Hepatic stellate cell (primary cell): ENCODE measurements at regions not wholly inside any gene's neighbourhood (a gene's known extent, or its start where the extent isn't known, plus 50 kb on each side); places are given as distances from the start of the nearest gene placed in this dataset.
"Not testable (repeated sequence)": the region's sequence is repeated elsewhere in the genome, so short reads cannot be mapped to it uniquely, and the experiment has no call there.

Experiments
- DNase-seq: peaks from one replicate; pipeline ENCODE4 v3.0.0; 2011; ENCODE audit warnings: low spot score

DNA sequence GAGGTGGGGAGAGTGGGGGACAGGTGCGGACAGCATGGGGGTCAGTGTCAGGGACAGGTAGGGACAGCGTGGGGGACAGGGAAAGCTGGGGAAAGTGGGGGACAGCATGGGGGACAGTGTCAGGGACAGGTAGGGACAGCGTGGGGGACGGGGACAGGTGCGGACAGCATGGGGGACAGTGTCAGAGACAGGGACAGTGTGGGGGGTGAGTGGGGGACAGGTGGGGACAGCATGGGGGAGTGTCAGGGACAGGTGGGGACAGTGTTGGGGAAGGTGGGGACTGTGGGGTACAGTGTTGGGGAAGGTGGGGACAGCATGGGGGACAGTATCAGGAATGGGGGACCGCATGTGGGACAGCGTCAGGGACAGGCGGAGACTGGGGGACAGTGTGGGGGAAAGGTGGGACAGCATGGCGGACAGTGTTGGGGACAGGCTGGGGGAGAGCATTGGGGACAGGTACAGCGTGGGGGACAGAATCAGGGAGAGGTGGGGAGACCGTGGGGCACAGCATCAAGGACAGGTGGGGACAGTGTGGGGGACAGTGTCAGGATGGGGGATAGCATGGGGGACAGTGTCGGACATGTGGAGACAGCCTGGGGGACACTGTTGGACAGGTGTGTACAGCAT is 96.1 kb downstream of the TMEM121 start:
- DNase-seq: no peak

DNA sequence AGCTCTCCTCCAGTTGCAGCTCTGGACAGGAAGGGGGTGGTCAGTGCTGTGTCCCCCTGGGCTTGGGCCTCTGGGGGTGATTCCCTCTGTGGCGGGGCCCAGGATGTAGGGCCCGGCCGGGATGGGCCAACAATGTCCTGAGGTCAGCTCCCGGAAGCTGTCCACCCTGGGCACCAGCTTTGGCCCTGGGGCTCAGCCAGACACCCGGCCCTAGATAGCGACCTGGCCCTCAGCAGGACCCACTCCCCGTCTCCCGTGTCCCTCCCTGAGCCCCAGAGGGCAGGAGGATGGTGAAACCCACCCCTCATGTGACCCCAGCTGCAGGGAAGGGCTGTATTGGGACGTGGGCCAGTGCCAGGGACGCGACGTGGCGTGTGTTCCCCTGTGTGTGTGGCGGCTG is 96.8 kb downstream of the TMEM121 start:
- DNase-seq: not testable (repeated sequence)

DNA sequence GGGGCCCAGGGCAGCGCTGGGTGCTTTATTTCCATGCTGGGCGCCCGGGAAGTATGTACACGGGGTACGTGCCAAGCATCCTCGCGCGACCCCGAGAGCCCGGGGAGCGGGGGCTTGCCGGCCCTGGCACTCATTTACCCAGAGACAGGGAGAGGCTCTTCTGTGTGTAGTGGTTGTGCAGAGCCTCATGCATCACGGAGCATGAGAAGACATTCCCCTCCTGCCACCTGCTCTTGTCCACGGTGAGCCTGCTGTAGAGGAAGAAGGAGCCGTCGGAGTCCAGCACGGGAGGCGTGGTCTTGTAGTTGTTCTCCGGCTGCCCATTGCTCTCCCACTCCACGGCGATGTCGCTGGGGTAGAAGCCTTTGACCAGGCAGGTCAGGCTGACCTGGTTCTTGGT is 98.0 kb downstream of the TMEM121 start:
- DNase-seq: not testable (repeated sequence)

DNA sequence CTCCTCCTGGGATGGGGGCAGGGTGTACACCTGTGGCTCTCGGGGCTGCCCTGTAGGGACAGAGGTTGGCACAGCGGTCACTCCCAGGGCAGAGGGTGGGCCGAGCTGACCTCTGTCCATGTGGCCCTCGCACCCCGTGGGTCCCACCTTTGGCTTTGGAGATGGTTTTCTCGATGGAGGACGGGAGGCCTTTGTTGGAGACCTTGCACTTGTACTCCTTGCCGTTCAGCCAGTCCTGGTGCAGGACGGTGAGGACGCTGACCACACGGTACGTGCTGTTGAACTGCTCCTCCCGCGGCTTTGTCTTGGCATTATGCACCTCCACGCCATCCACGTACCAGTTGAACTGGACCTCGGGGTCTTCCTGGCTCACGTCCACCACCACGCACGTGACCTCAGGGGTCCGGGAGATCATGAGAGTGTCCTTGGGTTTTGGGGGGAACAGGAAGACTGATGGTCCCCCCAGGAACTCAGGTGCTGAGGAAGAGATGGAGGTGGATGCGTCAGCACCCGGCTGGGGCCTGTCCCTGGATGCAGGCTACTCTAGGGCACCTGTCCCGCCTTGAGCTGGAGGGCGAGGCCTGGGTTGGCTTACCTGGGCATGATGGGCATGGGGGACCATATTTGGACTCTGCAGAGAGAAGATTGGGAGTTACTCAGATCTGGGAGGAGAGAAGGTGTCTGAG is 98.5 kb downstream of the TMEM121 start:
- DNase-seq: not testable (repeated sequence)

DNA sequence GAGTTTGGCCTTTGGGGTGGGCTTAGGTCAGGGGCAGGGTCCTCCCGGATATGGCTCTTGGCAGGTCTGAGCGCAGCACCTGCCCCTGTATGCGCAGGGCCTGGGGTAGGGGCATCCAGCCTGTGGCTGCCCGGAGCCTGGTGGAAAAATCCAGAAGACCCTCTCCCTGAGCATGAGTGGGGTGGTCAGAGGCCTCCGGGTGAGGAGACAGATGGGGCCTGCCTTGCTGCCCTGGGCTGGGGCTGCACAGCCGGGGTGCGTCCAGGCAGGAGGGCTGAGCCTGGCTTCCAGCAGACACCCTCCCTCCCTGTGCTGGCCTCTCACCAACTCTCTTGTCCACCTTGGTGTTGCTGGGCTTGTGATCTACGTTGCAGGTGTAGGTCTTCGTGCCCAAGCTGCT is 99.1 kb downstream of the TMEM121 start:
- not testable (repeated sequence) for DNase-seq

DNA sequence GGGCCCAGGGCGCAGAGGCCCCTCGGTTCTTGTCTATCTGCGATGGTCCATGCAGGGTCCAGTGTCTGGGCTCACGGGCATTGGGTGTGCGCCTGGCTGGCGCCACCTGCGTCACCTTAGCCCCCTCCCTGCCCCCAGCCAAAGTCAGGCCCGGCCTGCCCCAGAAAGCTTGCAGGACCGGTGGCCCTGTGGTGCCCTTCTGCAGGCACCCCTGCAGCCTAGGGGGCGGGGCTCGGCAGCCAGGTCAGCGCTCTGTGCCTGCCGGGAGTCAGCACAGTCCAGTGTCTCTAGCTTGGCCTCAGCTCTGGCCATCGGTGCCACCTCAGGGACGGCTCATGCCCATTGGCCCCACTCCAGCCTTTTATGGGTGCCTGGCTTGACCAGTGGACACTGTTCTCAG is 99.7 kb downstream of the TMEM121 start:
- not testable (repeated sequence) for DNase-seq

DNA sequence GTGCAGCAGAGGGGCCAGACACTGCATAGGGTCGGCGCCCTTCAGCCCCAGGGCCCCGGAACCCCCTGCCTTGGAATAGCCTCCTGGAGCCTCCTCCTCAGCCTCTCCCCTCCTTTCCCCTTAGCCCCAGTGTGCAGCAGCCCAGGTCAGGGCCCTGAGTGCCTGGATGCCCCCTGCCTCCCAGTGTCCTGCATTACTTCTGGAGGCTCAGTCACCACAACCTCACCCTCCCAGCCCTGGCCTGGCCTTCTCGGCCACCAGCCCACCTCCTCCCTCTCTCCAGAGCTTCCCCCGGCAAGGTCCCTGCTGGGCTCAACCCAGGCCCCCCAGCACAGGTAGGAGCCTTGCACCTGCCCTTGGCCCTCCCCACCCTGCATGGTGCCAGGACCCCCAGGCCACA is 100.3 kb downstream of the TMEM121 start:
- DNase-seq: not testable (repeated sequence)

DNA sequence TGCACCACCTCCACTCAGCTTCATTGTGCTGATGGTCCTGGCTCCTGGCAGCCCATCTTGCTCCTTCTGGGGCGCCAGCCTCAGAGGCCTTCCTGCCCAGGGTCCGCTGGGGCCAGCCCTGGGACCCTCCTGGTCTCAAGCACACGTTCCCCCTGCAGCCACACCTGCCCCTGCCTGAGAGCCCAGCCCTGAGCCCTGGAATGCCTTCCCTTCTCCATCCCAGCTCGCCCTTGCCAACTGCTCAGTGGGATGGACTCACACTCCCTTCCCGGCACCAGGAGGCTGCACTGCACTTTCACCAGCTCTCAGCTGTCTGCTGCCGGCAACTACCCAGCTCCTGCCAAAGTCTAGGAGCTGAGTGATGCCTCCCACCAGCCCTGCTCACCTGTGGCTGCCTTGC is 100.9 kb downstream of the TMEM121 start:
- DNase-seq: not testable (repeated sequence)

DNA sequence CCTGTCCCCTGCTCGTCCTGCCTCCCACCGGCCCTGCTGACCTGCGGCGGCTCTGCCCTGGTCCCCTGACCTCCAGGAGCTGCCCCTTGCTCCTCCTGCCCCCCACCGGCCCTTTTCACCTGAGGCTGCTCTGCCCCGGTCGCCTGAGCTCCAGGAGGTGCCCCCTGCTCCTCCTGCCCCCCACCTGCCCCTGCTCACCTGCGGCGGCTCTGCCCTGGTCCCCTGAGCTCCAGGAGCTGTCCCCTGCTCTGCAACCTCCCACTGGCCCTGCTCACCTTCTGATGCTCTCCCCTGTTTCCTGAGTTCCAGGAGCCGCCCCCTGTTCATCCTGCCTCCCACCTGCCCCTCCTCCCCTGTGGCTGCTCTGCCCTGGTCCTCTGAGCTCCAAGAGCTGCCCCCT is 101.3 kb downstream of the TMEM121 start:
- no peak for DNase-seq

DNA sequence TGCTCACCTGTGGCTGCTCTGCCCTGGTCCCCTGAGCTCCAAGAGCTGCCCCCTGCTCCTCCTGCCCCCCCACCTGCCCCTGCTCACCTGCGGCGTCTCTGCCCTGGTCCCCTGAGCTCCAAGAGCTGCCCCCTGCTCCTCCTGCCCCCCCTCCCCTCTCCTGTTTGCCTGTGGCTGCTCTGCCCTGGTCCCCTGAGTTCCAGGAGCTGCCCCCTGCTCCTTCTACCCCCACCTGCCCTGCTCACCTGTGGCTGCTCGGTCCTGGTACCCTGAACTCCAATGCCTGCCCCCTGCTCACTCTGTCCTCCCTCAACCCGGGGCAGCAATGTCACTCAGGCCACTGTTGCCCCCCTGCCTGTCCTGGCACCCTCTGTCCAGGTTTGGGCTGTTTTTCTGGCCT is 101.7 kb downstream of the TMEM121 start:
- not testable (repeated sequence) for DNase-seq

DNA sequence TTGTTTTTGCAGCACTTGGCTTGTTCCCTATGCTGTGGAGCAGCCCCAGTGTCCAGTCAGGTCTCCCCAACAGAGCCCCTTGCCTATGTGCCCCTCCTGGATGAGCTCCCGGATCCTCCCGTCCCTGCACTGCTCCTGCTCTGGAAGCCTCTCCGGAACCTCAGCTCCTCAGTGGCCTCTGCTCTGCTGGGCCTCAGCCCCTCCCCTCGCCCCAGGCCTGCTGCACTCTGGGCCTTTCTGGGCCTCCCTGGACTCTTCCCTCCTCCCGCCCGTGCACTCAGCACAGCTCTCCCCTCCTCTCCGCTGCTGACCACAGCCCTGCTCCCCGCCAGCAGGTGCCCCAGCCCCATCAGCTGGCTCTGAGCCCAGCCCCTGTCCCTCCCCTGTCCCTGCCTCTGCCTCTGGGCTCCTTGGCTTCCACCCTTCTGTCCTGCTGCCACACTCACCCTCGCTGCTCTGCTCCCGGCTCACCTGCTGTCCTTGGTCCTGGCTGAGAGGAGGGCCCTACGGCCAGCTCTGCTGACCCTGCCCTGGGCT is 102.2 kb downstream of the TMEM121 start:
- DNase-seq: not testable (repeated sequence)

DNA sequence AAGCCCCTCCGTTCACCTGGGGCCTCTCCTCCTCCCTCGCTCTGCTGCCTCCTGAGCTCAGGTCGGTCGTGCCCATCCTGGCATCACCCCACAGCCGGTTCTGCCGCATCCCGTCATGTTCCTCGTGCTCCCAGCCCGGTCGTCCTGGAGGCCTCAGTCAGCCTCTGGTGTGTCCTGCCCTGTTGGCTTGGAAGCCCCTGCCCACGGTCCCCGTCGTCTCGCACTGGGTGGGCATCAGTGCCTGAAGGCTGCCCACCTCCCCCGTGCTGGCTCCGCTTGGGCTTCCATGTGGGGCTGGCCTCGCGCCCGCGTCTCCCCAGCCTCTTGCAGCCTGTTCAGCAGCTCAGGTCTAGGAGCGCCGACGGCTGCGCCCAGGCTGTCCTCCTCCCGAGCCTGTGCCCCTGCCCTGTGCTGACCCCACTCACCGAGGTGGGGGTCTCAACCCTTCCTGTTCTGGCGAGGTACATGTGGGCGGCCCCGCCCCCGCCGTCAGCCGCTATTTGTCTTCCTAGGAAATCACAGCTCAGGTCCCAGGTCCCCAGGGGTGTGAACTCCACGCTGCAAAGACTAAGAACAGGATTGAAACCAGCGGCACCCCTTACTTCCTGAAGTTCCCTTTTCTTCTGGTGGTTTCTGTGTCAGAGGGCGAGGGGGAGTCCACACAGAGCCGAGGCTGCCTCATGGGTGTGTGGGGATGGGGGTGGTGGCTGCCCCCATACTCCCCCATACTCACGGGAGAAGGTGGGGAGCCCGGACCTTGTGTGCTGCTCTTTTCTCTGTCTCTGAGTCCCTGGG is 102.9 kb downstream of the TMEM121 start:
- DNase-seq: not testable (repeated sequence)

DNA sequence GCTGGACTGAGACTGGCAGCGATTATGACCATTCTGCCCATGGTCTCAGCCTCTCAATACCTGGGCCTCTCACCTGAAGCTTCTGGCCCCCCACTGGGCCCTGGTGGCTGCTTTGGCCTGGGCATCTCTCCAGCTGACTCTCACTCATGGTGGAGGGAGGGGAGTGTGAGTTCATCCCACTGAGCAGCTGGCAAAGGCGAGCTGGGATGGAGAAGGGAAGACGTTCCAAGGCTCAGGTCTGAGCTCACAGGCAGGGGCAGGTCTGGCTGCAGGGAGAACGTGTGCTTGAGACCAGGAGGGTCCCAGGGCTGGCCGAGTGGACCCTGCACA is 103.5 kb downstream of the TMEM121 start:
- no peak for DNase-seq

DNA sequence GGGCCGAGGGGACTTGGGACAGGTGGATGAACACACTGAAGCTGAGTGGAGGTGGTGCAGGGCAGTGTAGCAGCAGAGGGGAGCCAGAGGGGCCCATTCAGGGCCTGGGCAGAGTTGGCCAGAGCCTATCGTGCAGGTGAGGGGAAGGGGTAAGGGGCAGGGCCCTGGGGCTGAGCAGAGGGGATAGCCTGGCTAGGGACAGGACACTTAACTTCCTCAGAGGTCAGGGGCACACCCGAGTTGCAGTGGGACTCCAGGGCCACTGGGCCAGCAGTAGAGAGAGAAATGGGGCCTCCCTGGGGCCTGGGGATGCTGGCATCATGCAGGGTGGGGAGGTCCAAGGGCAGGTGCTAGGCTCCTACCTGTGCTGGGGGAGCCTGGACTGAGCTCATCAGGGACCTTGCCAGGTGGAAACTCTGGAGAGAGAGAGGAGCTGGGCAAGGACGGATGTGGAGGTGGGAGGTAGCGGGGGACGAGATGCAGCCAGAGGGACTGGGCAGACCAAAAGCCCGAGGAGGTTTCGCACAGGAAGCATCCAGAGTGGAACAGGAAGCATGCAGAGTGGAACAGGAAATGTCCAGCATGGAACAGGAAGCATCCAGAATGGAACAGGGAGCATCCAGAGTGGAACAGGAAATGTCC is 104.0 kb downstream of the TMEM121 start:
- not testable (repeated sequence) for DNase-seq

DNA sequence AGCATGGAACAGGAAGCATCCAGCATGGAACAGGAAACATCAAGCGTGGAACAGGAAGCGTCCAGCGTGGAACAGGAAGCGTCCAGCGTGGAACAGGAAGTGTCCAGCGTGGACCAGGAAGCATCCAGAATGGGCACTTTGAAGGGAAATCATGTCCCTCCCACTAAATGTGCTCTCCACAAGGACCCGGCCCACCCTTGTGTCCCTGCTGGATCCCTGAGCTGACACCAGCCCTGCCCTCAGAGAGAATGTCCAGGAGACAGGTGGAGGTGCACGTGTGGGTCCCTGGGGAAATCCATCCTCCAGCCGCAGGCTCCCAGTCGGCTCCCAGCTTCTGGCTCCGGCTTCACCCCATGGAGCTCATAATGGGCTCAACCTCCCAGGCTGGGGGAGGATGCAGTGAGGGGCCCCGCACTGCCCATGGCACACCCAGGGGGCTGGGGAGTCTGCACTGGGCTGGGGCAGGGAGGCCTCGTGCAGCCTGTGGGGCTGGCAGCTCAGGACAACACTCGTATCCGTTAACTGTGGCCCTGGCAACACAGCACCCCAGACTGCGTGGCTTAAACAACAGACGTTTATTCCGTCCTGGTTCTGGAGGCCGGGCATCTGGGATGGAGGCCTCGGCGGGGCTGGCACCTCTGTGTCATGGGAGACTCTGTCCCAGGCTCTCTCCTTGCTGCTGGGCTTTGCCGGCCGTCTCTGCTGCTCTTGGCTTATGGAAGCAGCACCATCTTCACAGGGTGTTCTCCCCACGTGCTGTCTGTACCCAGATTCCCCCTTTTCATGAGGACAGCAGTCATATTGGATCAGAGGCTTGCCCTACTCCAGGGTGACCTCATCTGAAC is 104.8 kb downstream of the TMEM121 start:
- DNase-seq: not testable (repeated sequence)

DNA sequence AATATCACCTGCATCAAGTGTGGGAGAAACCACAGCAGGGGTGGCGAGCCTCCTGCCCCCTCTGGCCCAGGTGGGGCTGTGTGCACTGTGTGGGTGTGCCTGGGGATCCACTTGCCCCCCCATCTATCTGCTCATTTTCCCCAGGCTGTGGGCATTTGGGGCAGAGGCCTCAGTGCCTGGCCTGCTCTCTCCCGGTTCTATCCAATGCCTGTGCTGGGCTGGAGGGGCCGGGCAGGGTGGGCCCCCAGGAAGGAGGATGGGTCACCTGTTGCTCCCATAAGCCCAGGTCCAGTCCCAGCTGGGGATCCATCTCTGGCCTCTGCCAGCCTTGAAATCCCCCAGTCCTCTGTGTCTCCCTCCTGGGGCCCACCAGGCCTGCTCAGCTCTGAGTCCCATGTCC is 105.6 kb downstream of the TMEM121 start:
- no peak for DNase-seq

DNA sequence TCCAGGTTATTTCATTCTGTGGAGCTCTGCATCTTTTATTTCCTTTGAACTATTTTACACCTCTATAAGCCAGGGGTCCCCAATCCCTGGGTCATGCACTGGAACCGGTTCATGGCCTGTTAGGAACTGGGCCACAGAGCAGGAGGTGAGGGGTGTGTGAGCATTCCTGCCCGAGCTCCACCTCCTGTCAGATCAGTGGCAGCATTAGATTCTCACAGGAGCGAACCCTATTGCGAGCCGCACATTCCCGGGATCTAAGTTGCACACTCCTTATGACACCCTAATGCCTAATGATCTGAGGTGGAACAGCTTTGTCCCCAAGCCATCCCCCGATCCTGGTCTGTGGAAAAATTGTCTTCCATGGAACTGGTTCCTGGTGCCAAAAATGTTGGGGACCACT is 107.2 kb downstream of the TMEM121 start:
- not testable (repeated sequence) for DNase-seq

DNA sequence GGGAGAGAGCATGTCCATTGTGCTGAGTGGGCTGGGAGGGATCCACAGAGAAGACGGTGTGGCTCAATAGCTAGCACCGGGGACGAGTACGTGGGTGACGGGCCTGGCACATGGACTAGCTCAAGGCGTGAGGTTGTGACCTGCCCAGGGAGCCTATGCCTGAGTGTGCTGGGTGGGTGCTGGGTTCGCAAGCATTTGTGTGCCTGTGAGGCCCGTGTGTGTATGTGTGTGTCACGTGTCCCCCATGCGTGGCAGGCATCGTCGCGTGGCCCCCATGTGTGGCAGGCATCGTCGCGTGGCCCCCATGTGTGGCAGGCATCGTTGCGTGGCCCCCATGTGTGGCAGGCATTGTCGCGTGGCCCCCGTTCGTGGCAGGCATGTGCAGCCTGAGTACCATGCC is 109.2 kb downstream of the TMEM121 start:
- no peak for DNase-seq

DNA sequence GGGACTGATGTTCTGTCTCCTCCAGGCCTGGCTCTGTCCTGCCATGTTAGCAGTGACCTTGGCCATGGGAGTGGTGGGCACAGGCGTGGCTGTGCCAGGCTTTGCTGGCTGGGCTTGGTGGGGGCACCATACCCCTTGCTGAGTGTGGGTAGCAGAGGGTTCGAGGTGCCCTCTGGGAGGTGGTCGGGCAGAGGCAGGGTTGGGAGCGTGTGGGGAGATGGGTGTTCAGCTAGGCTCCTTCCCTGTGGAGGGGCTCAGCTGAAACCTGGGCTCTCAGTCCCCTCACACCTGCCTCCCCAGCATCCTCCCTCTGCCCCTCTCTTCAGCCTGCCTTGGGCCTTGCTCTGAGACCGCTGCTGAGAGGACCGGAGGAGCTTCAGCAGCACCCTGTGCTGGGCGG is 109.6 kb downstream of the TMEM121 start:
- not testable (repeated sequence) for DNase-seq

DNA sequence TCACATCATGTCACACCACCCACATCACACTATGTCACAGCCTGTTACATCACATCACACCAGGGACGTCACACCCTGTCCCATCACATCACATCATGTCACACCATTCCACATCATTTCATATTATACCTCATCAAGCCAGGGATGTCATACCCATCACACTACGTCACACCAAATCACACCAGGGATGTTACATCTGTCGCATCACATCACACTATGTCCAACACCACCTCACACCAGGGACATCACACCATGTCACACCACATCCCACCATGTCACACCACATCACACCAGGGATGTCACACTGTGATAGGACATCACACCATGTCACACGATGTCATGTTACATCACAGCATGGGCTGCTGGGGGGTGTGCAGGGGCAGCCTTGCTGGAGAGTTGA is 110.6 kb downstream of the TMEM121 start:
- DNase-seq: no peak

DNA sequence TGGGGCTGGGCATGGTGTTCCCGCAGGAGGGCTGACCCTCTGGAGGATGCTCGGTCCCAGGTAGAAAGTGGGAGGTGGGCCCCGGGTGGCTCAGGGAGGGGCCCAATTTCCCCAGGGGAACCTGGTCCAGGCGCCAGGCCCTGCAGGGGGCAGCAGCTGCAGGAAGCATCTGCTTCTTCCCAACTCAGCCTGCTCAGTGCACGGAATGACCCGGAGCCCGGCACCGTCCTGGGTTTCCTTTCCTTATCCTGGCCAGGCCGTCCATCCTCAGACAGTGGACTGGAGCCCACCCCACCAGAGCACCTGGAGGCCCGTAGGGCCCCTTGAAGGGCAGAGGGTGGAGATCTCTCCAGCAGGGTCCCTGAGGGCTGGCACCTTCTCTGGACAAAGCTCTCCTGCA is 111.0 kb downstream of the TMEM121 start:
- DNase-seq: not testable (repeated sequence)
